PC-3 (cell line): ENCODE measurements at regions not wholly inside any gene's neighbourhood (a gene's known extent, or its start where the extent isn't known, plus 50 kb on each side); places are given as distances from the start of the nearest gene placed in this dataset.

Source experiments
- ATAC-seq: fragments of 200-7000 bp; cut with Tn5 transposase; 2 replicates; pipeline ENCODE4 v1.9.1; 2020; ENCODE audit warnings: mild to moderate bottlenecking, moderate library complexity
- BruUV-seq: library from RNA; stranded (reverse); fragments of 400-500 nt; replicated peaks from 2 replicates; lab custom pipeline; 2021; lab: Mats Ljungman, UMichigan
- CTCF ChIA-PET: fragments of 300-600 bp; sonication (Branson Sonifier 250); formaldehyde crosslinking; loops from one replicate; lab custom pipeline; 2022; ENCODE audit warnings: antibody characterized with exemption; lab: Charles Lee
- POLR2A ChIA-PET: fragments of 300-600 bp; sonication (Branson Sonifier 250); formaldehyde crosslinking; loops from one replicate; lab custom pipeline; 2022; ENCODE audit warnings: antibody characterized with exemption; ENCODE audit not compliant: unreplicated experiment; lab: Charles Lee
- DNase-seq: peaks from one replicate; pipeline ENCODE4 v3.0.0-alpha.2; 2015
- H2AFZ ChIP-seq: fragments of 300-600 bp; sonication (generic); 2 replicates; pipeline ENCODE4 v1.6.0; 2016; ENCODE audit warnings: antibody characterized with exemption, low read length
- H3F3A ChIP-seq: fragments of 300-600 bp; sonication (generic); one replicate; pipeline ENCODE4 v1.6.0; 2017; ENCODE audit warnings: antibody characterized with exemption, low read length, control low read depth, mild to moderate bottlenecking; ENCODE audit not compliant: unreplicated experiment
- H3K27ac ChIP-seq: fragments of 300-600 bp; sonication (generic); 2 replicates; pipeline ENCODE4 v1.5.1; 2016; ENCODE audit warnings: mild to moderate bottlenecking, low read length
- H3K27me3 ChIP-seq: fragments of 300-600 bp; sonication (generic); 2 replicates; pipeline ENCODE4 v1.6.1; 2016; ENCODE audit warnings: low read length, mixed read lengths
- H3K36me3 ChIP-seq: fragments of 300-600 bp; sonication (generic); 2 replicates; pipeline ENCODE4 v1.6.1; 2016; ENCODE audit warnings: low read depth, mixed run types, low read length, mixed read lengths
- H3K4me1 ChIP-seq: fragments of 300-600 bp; sonication (generic); 2 replicates; pipeline ENCODE4 v1.5.1; 2016; ENCODE audit warnings: low read length; ENCODE audit not compliant: insufficient read depth
- H3K4me2 ChIP-seq: fragments of 300-600 bp; sonication (generic); 2 replicates; pipeline ENCODE4 v1.6.0; 2016; ENCODE audit warnings: low read length
- H3K4me3 ChIP-seq: fragments of 300-600 bp; sonication (generic); 2 replicates; pipeline ENCODE4 v1.5.1; 2016; ENCODE audit warnings: mild to moderate bottlenecking, low read length, mixed read lengths
- H3K79me2 ChIP-seq: fragments of 300-600 bp; sonication (generic); 2 replicates; pipeline ENCODE4 v1.6.1; 2017; ENCODE audit warnings: low read length, mixed read lengths
- H3K9ac ChIP-seq: fragments of 300-600 bp; sonication (generic); 2 replicates; pipeline ENCODE4 v1.6.0; 2016; ENCODE audit warnings: mild to moderate bottlenecking, low read length
- H3K9me2 ChIP-seq: fragments of 300-600 bp; sonication (generic); replicated peaks from 2 replicates; pipeline ENCODE4 v1.6.1; 2016; ENCODE audit warnings: mixed run types, low read length, mixed read lengths
- H3K9me3 ChIP-seq: fragments of 300-600 bp; sonication (generic); 2 replicates; pipeline ENCODE4 v1.6.1; 2016; ENCODE audit warnings: low read length, mixed read lengths
- H4K20me1 ChIP-seq: fragments of 300-600 bp; sonication (generic); 2 replicates; pipeline ENCODE4 v1.6.1; 2016; ENCODE audit warnings: low read length, mixed read lengths
- EZH2 ChIP-seq: fragments of 300-600 bp; sonication (generic); IDR thresholded peaks from one replicate; pipeline ENCODE4 v1.6.1; 2017; ENCODE audit warnings: antibody characterized with exemption, mild to moderate bottlenecking, low read length; ENCODE audit not compliant: unreplicated experiment
- EZH2phosphoT487 ChIP-seq: fragments of 300-600 bp; sonication (generic); IDR thresholded peaks from 2 replicates; pipeline ENCODE4 v1.6.1; 2018; ENCODE audit warnings: mild to moderate bottlenecking, antibody characterized with exemption, low read length, borderline replicate concordance
- intact Hi-C: fragments of 100-400 bp; cut with micrococcal nuclease; formaldehyde crosslinking; loops from 2 replicates; pipeline ENCODE4 v1.9.0; 2023
- TF ChIP-seq, protein P1 (sequence below): fragments of 300-600 bp; sonication (generic); conservative IDR thresholded peaks from 2 replicates; pipeline ENCODE4 v1.5.1; 2017; ENCODE audit warnings: antibody characterized with exemption, low read depth, mild to moderate bottlenecking, low read length

DNA sequence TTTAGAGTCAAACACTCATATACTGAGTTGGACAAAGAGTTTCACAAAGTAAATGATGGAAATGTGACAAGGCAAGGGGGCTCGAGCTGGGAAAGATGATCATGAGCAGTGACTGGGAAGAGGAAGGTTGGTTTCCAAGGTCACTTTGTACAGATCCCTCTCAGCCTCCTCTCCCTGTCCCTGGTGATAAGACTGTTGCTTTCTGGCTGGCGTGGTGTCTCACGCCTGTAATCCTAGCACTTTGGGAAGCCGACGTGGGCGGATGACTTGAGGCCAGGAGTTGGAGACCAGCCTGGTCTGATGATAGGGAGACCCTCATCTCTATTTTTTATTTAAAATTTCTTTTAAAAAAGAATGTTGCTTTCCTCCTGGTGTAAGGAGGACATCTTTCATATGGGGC is 65.4 kb upstream of the CALM2 start:
- no peaks in the 10 kb centered on the region for H4K20me1 ChIP-seq
- no TSS peak for BruUV-seq
- CTCF ChIA-PET, result no interaction called here

GRCh38 chr2:47239119-47239969 is 63.0 kb upstream of the CALM2 start:
- no TSS peak for BruUV-seq
- ATAC-seq (no peak), DNase-seq (no peak)
- ChIA-PET CTCF (no interaction called here), POLR2A (no interaction called here)
- H3K27me3 ChIP-seq, result no peaks in the 10 kb centered on the region
- H3K9ac ChIP-seq, result no peak overlapping the region
- no peaks in the 10 kb centered on the region for H4K20me1 ChIP-seq
- no peak overlapping the region for H3K27ac ChIP-seq
- no peak overlapping the region for H3K4me2 ChIP-seq
- TF ChIP-seq EZH2 (no peak), EZH2phosphoT487 (no peak)
- TF ChIP-seq, protein P1, sequence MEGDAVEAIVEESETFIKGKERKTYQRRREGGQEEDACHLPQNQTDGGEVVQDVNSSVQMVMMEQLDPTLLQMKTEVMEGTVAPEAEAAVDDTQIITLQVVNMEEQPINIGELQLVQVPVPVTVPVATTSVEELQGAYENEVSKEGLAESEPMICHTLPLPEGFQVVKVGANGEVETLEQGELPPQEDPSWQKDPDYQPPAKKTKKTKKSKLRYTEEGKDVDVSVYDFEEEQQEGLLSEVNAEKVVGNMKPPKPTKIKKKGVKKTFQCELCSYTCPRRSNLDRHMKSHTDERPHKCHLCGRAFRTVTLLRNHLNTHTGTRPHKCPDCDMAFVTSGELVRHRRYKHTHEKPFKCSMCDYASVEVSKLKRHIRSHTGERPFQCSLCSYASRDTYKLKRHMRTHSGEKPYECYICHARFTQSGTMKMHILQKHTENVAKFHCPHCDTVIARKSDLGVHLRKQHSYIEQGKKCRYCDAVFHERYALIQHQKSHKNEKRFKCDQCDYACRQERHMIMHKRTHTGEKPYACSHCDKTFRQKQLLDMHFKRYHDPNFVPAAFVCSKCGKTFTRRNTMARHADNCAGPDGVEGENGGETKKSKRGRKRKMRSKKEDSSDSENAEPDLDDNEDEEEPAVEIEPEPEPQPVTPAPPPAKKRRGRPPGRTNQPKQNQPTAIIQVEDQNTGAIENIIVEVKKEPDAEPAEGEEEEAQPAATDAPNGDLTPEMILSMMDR, result no peak
- no peaks in the 10 kb centered on the region for H3F3A ChIP-seq
- H2AFZ ChIP-seq, result no peak overlapping the region
- no peaks in the 10 kb centered on the region for H3K36me3 ChIP-seq
- H3K79me2 ChIP-seq, result no peaks in the 10 kb centered on the region
- no peaks in the 10 kb centered on the region for H3K9me2 ChIP-seq
- no peaks in the 10 kb centered on the region for H3K4me1 ChIP-seq
- no peaks in the 10 kb centered on the region for H3K9me3 ChIP-seq
- no peak overlapping the region for H3K4me3 ChIP-seq
- intact Hi-C loops, result no loop called here

More for the DNA sequence above, 65.4 kb upstream of the CALM2 start:
- Histone ChIP-seq H3K27ac (no peak overlapping the region), H3K4me3 (no peak overlapping the region), H3K4me1 (no peaks in the 10 kb centered on the region), H3K36me3 (no peaks in the 10 kb centered on the region), H3K9ac (no peak overlapping the region), H3K9me3 (no peaks in the 10 kb centered on the region), H2AFZ (no peak overlapping the region), H3K27me3 (no peaks in the 10 kb centered on the region), H3K9me2 (no peaks in the 10 kb centered on the region), H3K4me2 (no peak overlapping the region), H3F3A (no peaks in the 10 kb centered on the region), H3K79me2 (no peaks in the 10 kb centered on the region)
- DNase-seq (no peak), ATAC-seq (no peak)
- intact Hi-C loops, result no loop called here
- TF ChIP-seq EZH2phosphoT487 (no peak), EZH2 (no peak)
- TF ChIP-seq, protein P1, result no peak
- POLR2A ChIA-PET, result no interaction called here

GRCh38 chr2:47238638-47239037 is 62.3 kb upstream of the CALM2 start:
- no TSS peak for BruUV-seq
- Histone ChIP-seq H3K36me3 (no peaks in the 10 kb centered on the region), H3K4me2 (no peak overlapping the region), H3K27ac (no peak overlapping the region), H3F3A (no peaks in the 10 kb centered on the region), H3K9ac (no peak overlapping the region), H2AFZ (no peak overlapping the region), H3K9me2 (no peaks in the 10 kb centered on the region), H4K20me1 (no peaks in the 10 kb centered on the region), H3K9me3 (no peaks in the 10 kb centered on the region), H3K4me3 (no peak overlapping the region), H3K4me1 (no peaks in the 10 kb centered on the region), H3K27me3 (no peaks in the 10 kb centered on the region), H3K79me2 (no peaks in the 10 kb centered on the region)
- no peak for DNase-seq
- ChIA-PET POLR2A (no interaction called here), CTCF (no interaction called here)
- no peak for ATAC-seq
- intact Hi-C loops, result no loop called here
- TF ChIP-seq, protein P1, result no peak
- TF ChIP-seq EZH2, result no peak
